Fibroblast of pulmonary artery (primary cell): ENCODE measurements at regions not wholly inside any gene's neighbourhood (a gene's known extent, or its start where the extent isn't known, plus 50 kb on each side); places are given as distances from the start of the nearest gene placed in this dataset.
A peak's percentile ranks its signal among the peaks of the same experiment; 100 is the strongest.

Source experiments
- DNase-seq: peaks from one replicate; pipeline ENCODE4 v3.0.0-alpha.2; 2010; ENCODE audit warnings: low read depth
- H3K4me3 ChIP-seq: replicated peaks from 2 replicates; pipeline ENCODE4 v1.5.1; 2011; ENCODE audit warnings: low read depth, mild to moderate bottlenecking, control low read depth, low read length, moderate library complexity
- TF ChIP-seq, protein P1 (sequence below): IDR thresholded peaks from 2 replicates; pipeline ENCODE4 v1.5.1; 2011; ENCODE audit warnings: mild to moderate bottlenecking, control low read depth, low read length, inconsistent platforms; ENCODE audit errors: missing control alignments

DNA sequence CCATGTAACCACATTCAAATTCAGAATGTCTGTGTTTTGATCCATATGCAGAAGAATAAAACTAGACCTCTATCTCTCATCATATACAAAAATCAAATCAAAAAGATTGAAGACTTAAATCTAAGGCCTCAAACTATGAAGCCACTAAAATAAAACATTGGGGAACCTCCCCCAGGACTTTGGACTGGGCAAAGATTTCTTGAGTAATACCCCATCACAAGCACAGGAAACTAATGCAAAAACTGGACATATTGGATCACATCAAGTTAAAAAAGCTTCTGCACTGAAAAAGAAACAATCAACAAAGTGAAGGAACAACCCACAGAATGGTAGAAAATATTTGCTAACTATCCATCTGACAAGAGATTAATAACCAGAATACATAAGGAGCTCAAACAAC lies 266.8 kb downstream of the EPM2A start:
- TF ChIP-seq, protein P1, sequence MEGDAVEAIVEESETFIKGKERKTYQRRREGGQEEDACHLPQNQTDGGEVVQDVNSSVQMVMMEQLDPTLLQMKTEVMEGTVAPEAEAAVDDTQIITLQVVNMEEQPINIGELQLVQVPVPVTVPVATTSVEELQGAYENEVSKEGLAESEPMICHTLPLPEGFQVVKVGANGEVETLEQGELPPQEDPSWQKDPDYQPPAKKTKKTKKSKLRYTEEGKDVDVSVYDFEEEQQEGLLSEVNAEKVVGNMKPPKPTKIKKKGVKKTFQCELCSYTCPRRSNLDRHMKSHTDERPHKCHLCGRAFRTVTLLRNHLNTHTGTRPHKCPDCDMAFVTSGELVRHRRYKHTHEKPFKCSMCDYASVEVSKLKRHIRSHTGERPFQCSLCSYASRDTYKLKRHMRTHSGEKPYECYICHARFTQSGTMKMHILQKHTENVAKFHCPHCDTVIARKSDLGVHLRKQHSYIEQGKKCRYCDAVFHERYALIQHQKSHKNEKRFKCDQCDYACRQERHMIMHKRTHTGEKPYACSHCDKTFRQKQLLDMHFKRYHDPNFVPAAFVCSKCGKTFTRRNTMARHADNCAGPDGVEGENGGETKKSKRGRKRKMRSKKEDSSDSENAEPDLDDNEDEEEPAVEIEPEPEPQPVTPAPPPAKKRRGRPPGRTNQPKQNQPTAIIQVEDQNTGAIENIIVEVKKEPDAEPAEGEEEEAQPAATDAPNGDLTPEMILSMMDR, result no peak
- no peak for DNase-seq
- no peak overlapping the region for H3K4me3 ChIP-seq

DNA sequence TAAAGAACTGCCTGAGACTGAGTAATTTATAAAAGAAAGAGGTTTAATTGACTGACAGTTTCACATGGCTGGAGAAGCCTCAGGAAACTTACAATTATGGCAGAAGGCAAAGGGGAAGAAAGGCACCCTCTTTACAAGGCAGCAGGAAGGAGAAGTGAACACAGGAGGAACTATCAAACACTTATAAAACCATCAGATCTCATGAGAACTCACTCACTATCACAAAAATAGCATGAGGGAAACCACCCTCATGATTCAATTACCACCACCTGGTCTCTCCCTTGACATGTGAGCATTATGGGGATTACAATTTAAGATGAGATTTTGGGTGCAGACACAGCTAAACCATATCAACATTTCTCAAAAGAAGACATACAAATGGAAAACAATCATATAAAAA lies 266.3 kb downstream of the EPM2A start:
- DNase-seq, result no peak
- TF ChIP-seq, protein P1, result no peak

DNA sequence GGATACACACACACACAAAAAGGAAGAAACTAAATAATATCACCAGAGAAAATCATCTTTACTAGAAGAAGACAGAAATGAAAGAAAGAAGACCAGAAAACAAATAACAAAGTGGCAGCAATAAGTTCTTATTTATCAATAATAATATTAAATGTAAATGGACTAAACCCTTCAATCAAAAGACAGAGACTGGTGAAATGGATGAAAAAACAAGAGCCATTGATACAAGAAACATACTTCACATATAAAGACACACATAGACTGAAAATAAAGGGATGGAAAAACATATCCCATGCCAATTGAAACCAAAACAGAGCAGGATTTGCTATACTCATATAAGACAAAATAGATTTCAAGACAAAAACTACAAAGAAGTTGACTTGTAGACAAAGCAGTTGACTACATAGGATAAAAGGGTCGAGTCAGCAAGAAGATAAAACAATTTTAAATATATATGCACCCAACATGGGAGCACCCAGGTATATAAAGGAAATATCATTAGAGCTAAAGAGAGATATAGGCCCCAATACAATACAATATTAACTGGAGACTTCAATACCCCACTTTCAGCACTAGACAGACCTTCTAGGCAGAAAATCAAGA lies 259.4 kb downstream of the EPM2A start:
- TF ChIP-seq, protein P1, result no peak
- H3K4me3 ChIP-seq, result no peak overlapping the region
- DNase-seq, result no peak

More for the DNA sequence above, 266.3 kb downstream of the EPM2A start:
- no peak overlapping the region for H3K4me3 ChIP-seq

DNA sequence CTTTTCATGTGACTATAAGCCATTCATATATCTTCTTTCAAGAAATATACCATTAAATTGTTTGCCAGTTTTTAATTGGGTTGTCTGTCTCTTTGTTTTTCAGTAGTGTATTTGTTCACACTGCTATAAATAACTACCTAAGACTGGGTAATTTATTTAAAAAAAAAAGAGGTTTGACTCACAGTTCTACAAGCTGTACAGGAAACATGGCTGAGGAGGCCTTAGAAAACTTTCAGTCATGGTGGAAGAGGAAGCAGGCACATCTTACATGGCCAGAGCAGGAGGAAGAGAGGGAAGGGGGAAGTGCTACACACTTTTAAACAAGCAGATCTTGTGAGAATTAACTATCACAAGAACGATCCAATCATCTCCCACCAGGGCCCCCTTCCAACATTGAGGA lies 255.3 kb downstream of the EPM2A start:
- TF ChIP-seq, protein P1, result no peak
- H3K4me3 ChIP-seq, result no peak overlapping the region
- no peak for DNase-seq

DNA sequence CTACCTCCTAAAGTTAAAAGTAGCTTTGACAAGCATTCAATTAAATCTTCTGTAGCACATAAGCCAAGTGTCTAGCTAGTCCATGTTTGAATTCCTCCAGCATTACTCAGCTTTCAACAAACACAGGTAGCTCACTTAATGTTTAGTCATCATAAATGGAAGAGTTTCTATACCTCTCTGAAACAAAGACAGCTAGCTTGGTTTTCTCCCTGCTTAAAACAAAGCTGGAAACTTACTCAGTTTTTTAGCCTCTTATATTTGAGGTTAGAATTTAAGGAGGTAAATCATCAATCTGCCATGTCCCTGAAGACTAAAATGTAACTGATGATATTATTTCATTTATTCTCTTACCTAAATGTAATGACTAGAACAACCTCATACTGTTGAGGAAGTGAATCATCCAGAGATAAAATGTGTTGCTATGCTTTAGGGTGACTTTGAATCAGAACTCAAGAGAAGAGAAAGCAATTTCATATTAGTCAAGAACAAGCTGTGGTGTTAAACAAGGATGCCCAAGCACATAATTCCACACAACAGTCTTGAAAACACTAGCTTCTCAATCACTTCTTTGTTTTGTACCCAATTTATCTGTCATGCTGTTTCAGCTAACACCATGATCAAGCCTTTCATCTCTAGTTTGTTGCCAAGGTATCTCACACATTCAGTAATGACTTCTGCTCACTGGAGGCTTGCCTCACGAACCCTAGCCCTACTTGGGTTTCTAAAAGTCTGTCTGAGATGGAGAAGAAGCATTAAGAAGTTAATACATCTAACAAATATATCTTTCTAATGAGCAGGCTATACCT lies 251.9 kb downstream of the EPM2A start:
- H3K4me3 ChIP-seq, result no peak overlapping the region
- peak; percentile 29 for DNase-seq
- TF ChIP-seq, protein P1, result no peak

DNA sequence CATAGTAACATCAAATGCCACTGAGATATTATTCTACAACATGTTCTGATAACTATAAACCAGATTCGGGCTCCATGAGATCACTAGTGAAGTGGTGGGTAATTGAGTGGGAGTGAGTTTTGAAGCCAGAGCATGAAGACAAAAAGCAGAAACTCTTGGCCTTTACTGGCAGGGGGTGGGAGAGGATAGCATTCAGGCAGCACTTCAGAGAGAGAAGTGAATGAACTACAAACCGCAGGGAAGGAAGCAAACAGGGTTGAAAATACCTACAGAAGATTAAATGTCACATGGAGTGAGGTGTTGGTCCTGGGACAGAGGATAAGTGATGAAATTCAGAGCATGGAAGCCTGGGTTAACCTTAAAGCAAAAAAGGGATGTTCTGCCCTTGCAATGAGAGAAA lies 250.0 kb downstream of the EPM2A start:
- DNase-seq, result no peak
- TF ChIP-seq, protein P1, result no peak
- H3K4me3 ChIP-seq, result no peak overlapping the region
